ENCODE measurements at regions not wholly inside any gene's neighbourhood (a gene's known extent, or its start where the extent isn't known, plus 50 kb on each side); places are given as distances from the start of the nearest gene placed in this dataset.

DNA sequence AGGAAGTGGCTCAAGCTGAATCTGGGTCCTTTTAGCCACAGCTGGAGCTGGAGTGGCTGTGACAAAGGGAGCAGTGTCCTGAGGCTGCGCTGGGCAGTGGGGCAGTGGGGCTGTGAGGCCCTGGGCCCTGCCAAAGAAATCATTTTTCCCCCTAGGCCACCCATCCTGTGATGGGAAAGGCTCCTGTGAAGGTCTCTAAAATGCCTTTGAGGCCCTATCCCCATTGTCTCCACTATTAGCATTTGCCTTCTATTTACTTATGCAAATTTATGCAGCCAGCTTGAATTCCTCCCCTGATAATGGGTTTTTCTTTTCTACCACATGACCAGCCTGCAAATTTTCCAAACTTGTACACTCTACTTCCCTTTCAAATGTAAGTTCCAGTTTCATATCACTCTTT, 539.2 kb downstream of the MEI4 start:
- H3K36me3 ChIP-seq = no peaks in the 10 kb centered on the region
- TF ChIP-seq, protein P1, sequence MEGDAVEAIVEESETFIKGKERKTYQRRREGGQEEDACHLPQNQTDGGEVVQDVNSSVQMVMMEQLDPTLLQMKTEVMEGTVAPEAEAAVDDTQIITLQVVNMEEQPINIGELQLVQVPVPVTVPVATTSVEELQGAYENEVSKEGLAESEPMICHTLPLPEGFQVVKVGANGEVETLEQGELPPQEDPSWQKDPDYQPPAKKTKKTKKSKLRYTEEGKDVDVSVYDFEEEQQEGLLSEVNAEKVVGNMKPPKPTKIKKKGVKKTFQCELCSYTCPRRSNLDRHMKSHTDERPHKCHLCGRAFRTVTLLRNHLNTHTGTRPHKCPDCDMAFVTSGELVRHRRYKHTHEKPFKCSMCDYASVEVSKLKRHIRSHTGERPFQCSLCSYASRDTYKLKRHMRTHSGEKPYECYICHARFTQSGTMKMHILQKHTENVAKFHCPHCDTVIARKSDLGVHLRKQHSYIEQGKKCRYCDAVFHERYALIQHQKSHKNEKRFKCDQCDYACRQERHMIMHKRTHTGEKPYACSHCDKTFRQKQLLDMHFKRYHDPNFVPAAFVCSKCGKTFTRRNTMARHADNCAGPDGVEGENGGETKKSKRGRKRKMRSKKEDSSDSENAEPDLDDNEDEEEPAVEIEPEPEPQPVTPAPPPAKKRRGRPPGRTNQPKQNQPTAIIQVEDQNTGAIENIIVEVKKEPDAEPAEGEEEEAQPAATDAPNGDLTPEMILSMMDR (IDR thresholded peaks at IDR 0.05; ENCODE audit: borderline replicate concordance) = no peak
- H3K27ac ChIP-seq (replicated peaks) = no peak overlapping the region
- H3K4me1 ChIP-seq = no peaks in the 10 kb centered on the region
- intact Hi-C loops (cut with micrococcal nuclease) = no loop called here
- H3K27me3 ChIP-seq (ENCODE audit: low read depth) = no peaks in the 10 kb centered on the region
- no peak overlapping the region for H3K4me3 ChIP-seq
- no peak for DNase-seq
- no peaks in the 10 kb centered on the region for H3K9me3 ChIP-seq (replicated peaks)

DNA sequence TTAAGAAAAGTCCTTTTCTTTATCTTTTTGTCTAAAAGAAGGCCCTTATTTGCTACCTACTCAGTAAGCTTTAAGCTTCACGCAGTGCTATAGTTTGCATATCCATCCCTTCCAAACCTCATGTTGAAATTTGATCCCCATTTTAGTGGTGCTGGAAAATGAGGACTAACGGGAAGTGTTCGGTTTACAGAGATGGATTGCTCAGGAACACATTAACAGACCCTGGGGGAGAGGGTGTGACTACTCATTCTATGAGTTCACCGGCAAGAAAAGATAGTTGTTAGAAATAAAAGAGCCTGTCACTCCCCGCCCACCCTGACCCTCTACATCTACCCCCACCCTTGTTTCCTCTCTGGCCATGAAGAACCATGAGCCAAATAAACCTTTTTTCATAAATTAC, 546.2 kb downstream of the MEI4 start:
- TF ChIP-seq, protein P1 (IDR thresholded peaks at IDR 0.05; ENCODE audit: borderline replicate concordance) = no peak
- no peaks in the 10 kb centered on the region for H3K4me1 ChIP-seq
- no peaks in the 10 kb centered on the region for H3K27me3 ChIP-seq (ENCODE audit: low read depth)
- H3K9me3 ChIP-seq (replicated peaks) = no peaks in the 10 kb centered on the region
- H3K4me3 ChIP-seq = no peak overlapping the region
- no peak for DNase-seq
- intact Hi-C loops (cut with micrococcal nuclease) = no loop called here
- H3K27ac ChIP-seq (replicated peaks) = no peak overlapping the region
- H3K36me3 ChIP-seq = no peaks in the 10 kb centered on the region

DNA sequence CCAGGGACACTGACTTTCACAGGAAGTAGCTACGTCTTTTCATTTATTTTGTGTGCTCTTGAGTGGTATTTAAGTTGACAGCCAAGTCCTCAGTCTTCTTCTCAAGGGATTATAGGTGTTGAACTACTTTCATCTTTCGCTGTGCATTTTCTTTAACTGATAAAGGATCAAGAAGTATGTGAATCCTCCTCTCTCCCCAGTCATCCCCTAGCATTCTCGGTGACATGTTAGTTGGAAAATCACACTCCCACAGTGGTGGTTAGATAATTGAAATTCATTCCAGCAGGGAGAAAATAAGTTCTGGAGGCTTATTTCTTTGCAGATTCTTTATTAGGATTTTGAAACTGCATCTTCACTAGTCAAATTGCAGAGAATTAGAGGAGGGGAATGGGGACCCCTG, 569.4 kb downstream of the MEI4 start:
- Histone ChIP-seq H3K27ac (replicated peaks) (no peak overlapping the region), H3K4me1 (no peaks in the 10 kb centered on the region), H3K9me3 (replicated peaks) (no peaks in the 10 kb centered on the region), H3K4me3 (no peak overlapping the region), H3K36me3 (no peaks in the 10 kb centered on the region), H3K27me3 (ENCODE audit: low read depth) (no peaks in the 10 kb centered on the region)
- TF ChIP-seq, protein P1 (IDR thresholded peaks at IDR 0.05; ENCODE audit: borderline replicate concordance) = no peak
- intact Hi-C loops (cut with micrococcal nuclease) = no loop called here
- no peak for DNase-seq

DNA sequence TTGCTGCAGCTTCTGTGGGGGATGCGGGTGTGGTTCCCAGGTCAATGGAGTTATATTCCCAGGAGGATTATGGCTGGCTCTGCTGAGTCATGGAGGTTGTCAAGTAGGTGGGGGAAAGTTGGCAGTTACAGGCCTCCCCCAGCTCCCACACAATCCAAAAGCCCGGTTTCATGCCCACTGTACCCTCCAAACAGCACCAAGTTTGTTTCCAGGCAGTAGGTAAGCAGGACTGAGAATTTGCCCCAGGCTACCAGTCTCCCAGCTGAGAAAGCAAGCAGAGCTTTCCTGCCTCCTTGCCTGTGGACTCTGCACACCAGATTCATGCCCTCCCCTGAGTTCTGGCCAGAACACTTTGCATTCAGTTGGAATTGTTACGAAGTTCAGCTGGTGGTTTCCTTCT, 578.2 kb downstream of the MEI4 start:
- Histone ChIP-seq H3K36me3 (no peaks in the 10 kb centered on the region), H3K27me3 (ENCODE audit: low read depth) (no peaks in the 10 kb centered on the region), H3K27ac (replicated peaks) (no peak overlapping the region), H3K4me1 (no peaks in the 10 kb centered on the region), H3K4me3 (no peak overlapping the region), H3K9me3 (replicated peaks) (peaks cover 17% of the 10 kb centered on the region)
- intact Hi-C loops (cut with micrococcal nuclease) = no loop called here
- TF ChIP-seq, protein P1 (IDR thresholded peaks at IDR 0.05; ENCODE audit: borderline replicate concordance) = no peak
- no peak for DNase-seq

DNA sequence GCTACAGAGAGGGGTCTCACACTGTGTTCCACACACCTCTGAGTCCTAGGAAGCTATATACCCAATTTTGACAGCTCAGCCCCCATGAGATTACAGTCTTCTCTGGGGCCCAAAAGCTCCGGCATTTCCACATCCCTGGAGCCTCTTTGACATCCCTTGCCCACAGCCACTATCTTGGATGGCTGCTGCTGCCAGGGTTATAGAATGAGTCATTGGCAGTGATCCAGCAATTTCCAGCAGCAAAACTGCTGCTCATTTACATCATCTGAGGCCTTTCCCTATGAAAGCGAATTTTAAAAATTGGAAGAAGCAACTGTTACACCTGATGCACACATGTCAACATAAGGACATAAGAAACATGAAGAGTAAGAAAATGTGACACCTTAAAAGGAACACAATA, 590.7 kb downstream of the MEI4 start:
- Histone ChIP-seq H3K4me3 (no peak overlapping the region), H3K36me3 (no peaks in the 10 kb centered on the region), H3K9me3 (replicated peaks) (peaks cover 30% of the 10 kb centered on the region), H3K4me1 (no peaks in the 10 kb centered on the region), H3K27ac (replicated peaks) (no peak overlapping the region), H3K27me3 (ENCODE audit: low read depth) (no peaks in the 10 kb centered on the region)
- DNase-seq = no peak
- TF ChIP-seq, protein P1 (IDR thresholded peaks at IDR 0.05; ENCODE audit: borderline replicate concordance) = no peak
- intact Hi-C loops (cut with micrococcal nuclease) = no loop called here

DNA sequence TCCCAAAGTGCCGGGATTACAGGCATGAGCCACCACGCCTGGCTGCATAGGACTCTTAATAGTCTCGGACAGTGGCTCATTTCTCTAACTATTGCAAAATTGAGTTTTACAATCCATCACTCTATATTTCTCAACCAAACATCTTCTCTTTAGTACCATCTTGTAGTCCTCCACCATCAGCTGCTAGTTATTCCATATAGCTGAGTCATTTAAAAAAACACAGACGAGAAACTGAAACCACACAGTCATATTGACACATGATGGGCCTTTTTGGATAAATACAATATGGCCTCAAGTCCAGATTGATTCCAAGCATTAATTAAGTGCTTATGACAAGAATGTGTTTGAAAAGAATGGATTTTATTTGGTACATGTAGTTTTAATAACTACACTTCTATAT, 599.1 kb downstream of the MEI4 start:
- Histone ChIP-seq H3K9me3 (replicated peaks) (no peaks in the 10 kb centered on the region), H3K36me3 (no peaks in the 10 kb centered on the region), H3K4me1 (no peaks in the 10 kb centered on the region), H3K27ac (replicated peaks) (no peak overlapping the region), H3K27me3 (ENCODE audit: low read depth) (no peaks in the 10 kb centered on the region), H3K4me3 (no peak overlapping the region)
- no peak for DNase-seq
- TF ChIP-seq, protein P1 (IDR thresholded peaks at IDR 0.05; ENCODE audit: borderline replicate concordance) = no peak
- intact Hi-C loops (cut with micrococcal nuclease) = no loop called here

All from left ventricle myocardium inferior (tissue), 1 donor.